Endodermal cell (in vitro differentiated cells): ENCODE measurements at regions not wholly inside any gene's neighbourhood (a gene's known extent, or its start where the extent isn't known, plus 50 kb on each side); places are given as distances from the start of the nearest gene placed in this dataset.

Source experiments
- DNase-seq: peaks from one replicate; pipeline ENCODE4 v3.0.0-alpha.2; 2017
- H3K27ac ChIP-seq: 2 replicates; pipeline ENCODE4 v1.5.1; 2013; ENCODE audit warnings: mild to moderate bottlenecking, low read depth, low read length, moderate library complexity
- H3K27me3 ChIP-seq: 2 replicates; pipeline ENCODE4 v1.6.1; 2013; ENCODE audit warnings: mild to moderate bottlenecking, low read length, moderate library complexity; ENCODE audit not compliant: insufficient read depth, control insufficient read depth, poor library complexity, severe bottlenecking
- H3K36me3 ChIP-seq: 2 replicates; pipeline ENCODE4 v1.7.0; 2013; ENCODE audit warnings: mild to moderate bottlenecking, low read length, moderate library complexity; ENCODE audit not compliant: control insufficient read depth, insufficient read depth
- H3K4me1 ChIP-seq: one replicate; pipeline ENCODE4 v1.7.0; 2013; ENCODE audit warnings: low read length; ENCODE audit not compliant: control insufficient read depth, insufficient read depth
- H3K4me3 ChIP-seq: 2 replicates; pipeline ENCODE4 v1.5.1; 2013; ENCODE audit warnings: mild to moderate bottlenecking, low read length, moderate library complexity
- H3K9ac ChIP-seq: 2 replicates; pipeline ENCODE4 v1.6.1; 2013; ENCODE audit warnings: mild to moderate bottlenecking, low read length, moderate library complexity; ENCODE audit not compliant: poor library complexity, severe bottlenecking; ENCODE audit errors: extremely low read depth
- H3K9me3 ChIP-seq: 2 replicates; pipeline ENCODE4 v1.6.1; 2013; ENCODE audit warnings: mild to moderate bottlenecking, low read length, moderate library complexity; ENCODE audit not compliant: control insufficient read depth
- H3K27ac Mint-ChIP-seq: 2 replicates; pipeline ENCODE4 v1.8.0; 2020; ENCODE audit warnings: mixed read lengths
- H3K27me3 Mint-ChIP-seq: 2 replicates; pipeline ENCODE4 v1.8.0; 2021; ENCODE audit warnings: mild to moderate bottlenecking, mixed read lengths; ENCODE audit not compliant: insufficient read depth
- H3K36me3 Mint-ChIP-seq: 2 replicates; pipeline ENCODE4 v1.8.0; 2020; ENCODE audit warnings: low read depth, mixed read lengths
- H3K4me1 Mint-ChIP-seq: 2 replicates; pipeline ENCODE4 v1.8.0; 2020; ENCODE audit warnings: mixed read lengths
- H3K4me3 Mint-ChIP-seq: 2 replicates; pipeline ENCODE4 v1.8.0; 2020; ENCODE audit warnings: mild to moderate bottlenecking, moderate library complexity, mixed read lengths
- H3K9me3 Mint-ChIP-seq: 2 replicates; pipeline ENCODE4 v1.8.0; 2020; ENCODE audit warnings: mild to moderate bottlenecking, mixed read lengths
- WGBS, 2 experiments: methylation state at CpG; one replicate each; pipeline versions ENCODE4 v1.1.5 to v1.1.7; 2013; ENCODE audit warnings: missing lambda C conversion rate in 2 of 2, mixed read lengths in 1 of 2; ENCODE audit not compliant: insufficient coverage in 1 of 2, insufficient read length in 1 of 2; 5-methylcytosine and 5-hydroxymethylcytosine counted together
- TF ChIP-seq, protein P1 (sequence below): fragments of 200-600 bp; sonication (generic); conservative IDR thresholded peaks from 2 replicates; pipeline ENCODE4 v1.5.0; 2021; ENCODE audit warnings: antibody characterized with exemption, mild to moderate bottlenecking

- no peak overlapping the region for H3K4me3 ChIP-seq
- H3K4me1 Mint-ChIP-seq = peaks cover 7% of the 10 kb centered on the region
- no peaks in the 10 kb centered on the region for H3K36me3 ChIP-seq
- TF ChIP-seq, protein P1, sequence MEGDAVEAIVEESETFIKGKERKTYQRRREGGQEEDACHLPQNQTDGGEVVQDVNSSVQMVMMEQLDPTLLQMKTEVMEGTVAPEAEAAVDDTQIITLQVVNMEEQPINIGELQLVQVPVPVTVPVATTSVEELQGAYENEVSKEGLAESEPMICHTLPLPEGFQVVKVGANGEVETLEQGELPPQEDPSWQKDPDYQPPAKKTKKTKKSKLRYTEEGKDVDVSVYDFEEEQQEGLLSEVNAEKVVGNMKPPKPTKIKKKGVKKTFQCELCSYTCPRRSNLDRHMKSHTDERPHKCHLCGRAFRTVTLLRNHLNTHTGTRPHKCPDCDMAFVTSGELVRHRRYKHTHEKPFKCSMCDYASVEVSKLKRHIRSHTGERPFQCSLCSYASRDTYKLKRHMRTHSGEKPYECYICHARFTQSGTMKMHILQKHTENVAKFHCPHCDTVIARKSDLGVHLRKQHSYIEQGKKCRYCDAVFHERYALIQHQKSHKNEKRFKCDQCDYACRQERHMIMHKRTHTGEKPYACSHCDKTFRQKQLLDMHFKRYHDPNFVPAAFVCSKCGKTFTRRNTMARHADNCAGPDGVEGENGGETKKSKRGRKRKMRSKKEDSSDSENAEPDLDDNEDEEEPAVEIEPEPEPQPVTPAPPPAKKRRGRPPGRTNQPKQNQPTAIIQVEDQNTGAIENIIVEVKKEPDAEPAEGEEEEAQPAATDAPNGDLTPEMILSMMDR = no peak
- H3K9ac ChIP-seq = no peak overlapping the region
- no peak overlapping the region for H3K4me3 Mint-ChIP-seq
- H3K27ac ChIP-seq = no peak overlapping the region
- H3K9me3 ChIP-seq = no peaks in the 10 kb centered on the region
- H3K36me3 Mint-ChIP-seq = no peaks in the 10 kb centered on the region
- H3K4me1 ChIP-seq = no peaks in the 10 kb centered on the region
- no peaks in the 10 kb centered on the region for H3K27me3 Mint-ChIP-seq
- no peak for DNase-seq
- H3K27ac Mint-ChIP-seq = no peak overlapping the region
- WGBS, 2 experiments = 91% methylated on average over 4 of the region's 4 CpGs; no CpG with 5 or more reads in 1 of the 2 experiments
- H3K9me3 Mint-ChIP-seq = no peaks in the 10 kb centered on the region
- H3K27me3 ChIP-seq = no peaks in the 10 kb centered on the region
Observed at GRCh38 chr5:40191150-40191549, 488.6 kb upstream of the PTGER4 start.

GRCh38 chr5:40172721-40173120 lies 507.0 kb upstream of the PTGER4 start:
- no peak overlapping the region for H3K9ac ChIP-seq
- peaks cover 50% of the 10 kb centered on the region for H3K9me3 Mint-ChIP-seq
- no peak overlapping the region for H3K4me3 Mint-ChIP-seq
- DNase-seq = no peak
- H3K4me1 ChIP-seq = no peaks in the 10 kb centered on the region
- no peak overlapping the region for H3K27ac ChIP-seq
- H3K27me3 Mint-ChIP-seq = no peaks in the 10 kb centered on the region
- H3K4me3 ChIP-seq = no peak overlapping the region
- no peaks in the 10 kb centered on the region for H3K36me3 ChIP-seq
- H3K4me1 Mint-ChIP-seq = no peaks in the 10 kb centered on the region
- TF ChIP-seq, protein P1 = no peak
- peaks cover 36% of the 10 kb centered on the region for H3K9me3 ChIP-seq
- no peaks in the 10 kb centered on the region for H3K27me3 ChIP-seq
- no peaks in the 10 kb centered on the region for H3K36me3 Mint-ChIP-seq
- no peak overlapping the region for H3K27ac Mint-ChIP-seq

DNA sequence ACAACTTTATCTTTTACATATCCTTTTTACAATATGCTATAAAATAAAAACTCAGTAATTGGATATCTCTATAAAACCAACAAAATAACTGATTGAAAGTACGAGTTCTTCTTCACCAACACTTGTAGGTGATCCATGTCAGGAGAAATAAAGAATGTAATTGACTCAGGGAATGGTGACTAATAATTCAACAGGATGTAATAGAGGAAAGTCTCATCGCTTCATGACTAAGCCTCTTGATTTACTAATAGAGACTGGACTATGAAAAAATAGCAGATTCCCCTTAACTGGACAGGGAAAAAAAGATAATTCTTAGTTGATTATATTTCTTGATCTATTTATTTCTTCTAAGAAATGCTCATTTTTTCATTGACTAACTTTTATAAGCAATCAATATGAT lies 507.7 kb upstream of the PTGER4 start:
- Mint-ChIP-seq H3K27me3 (no peaks in the 10 kb centered on the region), H3K4me3 (no peak overlapping the region), H3K4me1 (no peaks in the 10 kb centered on the region), H3K9me3 (peaks cover 53% of the 10 kb centered on the region), H3K27ac (no peak overlapping the region), H3K36me3 (no peaks in the 10 kb centered on the region)
- no peaks in the 10 kb centered on the region for H3K4me1 ChIP-seq
- TF ChIP-seq, protein P1 = no peak
- 94% methylated on average over 2 of the region's 2 CpGs; no CpG with 5 or more reads in 1 of the 2 experiments for WGBS, 2 experiments
- no peak overlapping the region for H3K4me3 ChIP-seq
- no peak for DNase-seq
- H3K27ac ChIP-seq = no peak overlapping the region
- H3K36me3 ChIP-seq = no peaks in the 10 kb centered on the region
- peaks cover 28% of the 10 kb centered on the region for H3K9me3 ChIP-seq
- no peaks in the 10 kb centered on the region for H3K27me3 ChIP-seq
- H3K9ac ChIP-seq = no peak overlapping the region
